ENCODE measurements at regions not wholly inside any gene's neighbourhood (a gene's known extent, or its start where the extent isn't known, plus 50 kb on each side); places are given as distances from the start of the nearest gene placed in this dataset.

- no peak for TF ChIP-seq EZH2phosphoT487 (IDR thresholded peaks at IDR 0.05; ENCODE audit: insufficient read depth, low read depth)
- TF ChIP-seq EZH2 (IDR thresholded peaks at IDR 0.05; ENCODE audit: insufficient read depth, poor library complexity, severe bottlenecking): no peak
Measured at GRCh38 chr20:6838181-6838826, 70.8 kb downstream of the BMP2 start.

All from GM23248 (cell line).